Gastroesophageal sphincter (tissue), 3 donors: ENCODE measurements at regions not wholly inside any gene's neighbourhood (a gene's known extent, or its start where the extent isn't known, plus 50 kb on each side); places are given as distances from the start of the nearest gene placed in this dataset.

ENCODE experiments used
- CTCF ChIP-seq, 4 experiments: fragments of 200-600 bp in 2 of 4; fragments of 450-650 bp in 2 of 4; sonication (generic) in 1 of 4; IDR thresholded peaks; one replicate each; pipeline ENCODE4 v1.5.1; 2017 to 2019; ENCODE audit warnings: antibody characterized with exemption in 4 of 4, mild to moderate bottlenecking in 2 of 4, moderate library complexity in 2 of 4
- POLR2AphosphoS5 ChIP-seq: sonication (generic); formaldehyde crosslinking; IDR thresholded peaks from one replicate; pipeline ENCODE4 v1.6.1; 2017; ENCODE audit warnings: antibody characterized with exemption

- TF ChIP-seq POLR2AphosphoS5 (no peak), CTCF (IDR thresholded peaks at IDR 0.05) (no peak)
These were observed 148.7 kb downstream of the AIPL1 start for GRCh38 chr17:6286233-6286632.
